ENCODE measurements at regions not wholly inside any gene's neighbourhood (a gene's known extent, or its start where the extent isn't known, plus 50 kb on each side); places are given as distances from the start of the nearest gene placed in this dataset.
A peak's percentile ranks its signal among the peaks of the same experiment; 100 is the strongest.
"Not testable (repeated sequence)": the region's sequence is repeated elsewhere in the genome, so short reads cannot be mapped to it uniquely, and the experiment has no call there.

DNA sequence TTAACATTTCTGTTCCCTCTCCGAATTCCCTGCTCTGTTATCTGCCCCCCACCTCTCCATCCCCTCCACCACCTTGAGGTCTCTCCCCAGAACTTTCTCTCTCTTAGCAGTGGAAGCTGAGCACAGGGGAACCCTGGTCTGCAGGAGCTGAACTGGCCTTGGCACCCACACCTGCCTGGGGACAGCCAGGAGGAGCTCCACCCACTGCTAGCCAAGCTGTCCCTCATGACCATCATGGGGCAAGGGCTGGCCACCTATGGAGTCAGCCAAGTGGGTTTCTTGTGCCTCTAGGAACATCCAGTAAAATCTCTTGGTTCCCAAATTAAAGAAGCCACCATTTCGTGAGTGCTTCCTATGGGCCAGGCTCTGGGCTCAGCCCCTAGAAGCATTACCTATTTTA lies 276.4 kb upstream of the TLE3 start:
- DNase-seq (ENCODE audit: low read depth in 1 of 2, low spot score in 1 of 2): no peak
- Histone ChIP-seq H3K27me3 (ENCODE audit: insufficient read depth, poor library complexity, severe bottlenecking) (no peaks in the 10 kb centered on the region), H3K27ac (replicated peaks) (no peak overlapping the region), H3K4me3 (replicated peaks; ENCODE audit: insufficient read depth, low read length) (no peak overlapping the region)
- TF ChIP-seq, protein P1, sequence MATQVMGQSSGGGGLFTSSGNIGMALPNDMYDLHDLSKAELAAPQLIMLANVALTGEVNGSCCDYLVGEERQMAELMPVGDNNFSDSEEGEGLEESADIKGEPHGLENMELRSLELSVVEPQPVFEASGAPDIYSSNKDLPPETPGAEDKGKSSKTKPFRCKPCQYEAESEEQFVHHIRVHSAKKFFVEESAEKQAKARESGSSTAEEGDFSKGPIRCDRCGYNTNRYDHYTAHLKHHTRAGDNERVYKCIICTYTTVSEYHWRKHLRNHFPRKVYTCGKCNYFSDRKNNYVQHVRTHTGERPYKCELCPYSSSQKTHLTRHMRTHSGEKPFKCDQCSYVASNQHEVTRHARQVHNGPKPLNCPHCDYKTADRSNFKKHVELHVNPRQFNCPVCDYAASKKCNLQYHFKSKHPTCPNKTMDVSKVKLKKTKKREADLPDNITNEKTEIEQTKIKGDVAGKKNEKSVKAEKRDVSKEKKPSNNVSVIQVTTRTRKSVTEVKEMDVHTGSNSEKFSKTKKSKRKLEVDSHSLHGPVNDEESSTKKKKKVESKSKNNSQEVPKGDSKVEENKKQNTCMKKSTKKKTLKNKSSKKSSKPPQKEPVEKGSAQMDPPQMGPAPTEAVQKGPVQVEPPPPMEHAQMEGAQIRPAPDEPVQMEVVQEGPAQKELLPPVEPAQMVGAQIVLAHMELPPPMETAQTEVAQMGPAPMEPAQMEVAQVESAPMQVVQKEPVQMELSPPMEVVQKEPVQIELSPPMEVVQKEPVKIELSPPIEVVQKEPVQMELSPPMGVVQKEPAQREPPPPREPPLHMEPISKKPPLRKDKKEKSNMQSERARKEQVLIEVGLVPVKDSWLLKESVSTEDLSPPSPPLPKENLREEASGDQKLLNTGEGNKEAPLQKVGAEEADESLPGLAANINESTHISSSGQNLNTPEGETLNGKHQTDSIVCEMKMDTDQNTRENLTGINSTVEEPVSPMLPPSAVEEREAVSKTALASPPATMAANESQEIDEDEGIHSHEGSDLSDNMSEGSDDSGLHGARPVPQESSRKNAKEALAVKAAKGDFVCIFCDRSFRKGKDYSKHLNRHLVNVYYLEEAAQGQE (IDR thresholded peaks at IDR 0.05; ENCODE audit: insufficient replicate concordance, low read depth): no peak
- TF ChIP-seq, protein P2, sequence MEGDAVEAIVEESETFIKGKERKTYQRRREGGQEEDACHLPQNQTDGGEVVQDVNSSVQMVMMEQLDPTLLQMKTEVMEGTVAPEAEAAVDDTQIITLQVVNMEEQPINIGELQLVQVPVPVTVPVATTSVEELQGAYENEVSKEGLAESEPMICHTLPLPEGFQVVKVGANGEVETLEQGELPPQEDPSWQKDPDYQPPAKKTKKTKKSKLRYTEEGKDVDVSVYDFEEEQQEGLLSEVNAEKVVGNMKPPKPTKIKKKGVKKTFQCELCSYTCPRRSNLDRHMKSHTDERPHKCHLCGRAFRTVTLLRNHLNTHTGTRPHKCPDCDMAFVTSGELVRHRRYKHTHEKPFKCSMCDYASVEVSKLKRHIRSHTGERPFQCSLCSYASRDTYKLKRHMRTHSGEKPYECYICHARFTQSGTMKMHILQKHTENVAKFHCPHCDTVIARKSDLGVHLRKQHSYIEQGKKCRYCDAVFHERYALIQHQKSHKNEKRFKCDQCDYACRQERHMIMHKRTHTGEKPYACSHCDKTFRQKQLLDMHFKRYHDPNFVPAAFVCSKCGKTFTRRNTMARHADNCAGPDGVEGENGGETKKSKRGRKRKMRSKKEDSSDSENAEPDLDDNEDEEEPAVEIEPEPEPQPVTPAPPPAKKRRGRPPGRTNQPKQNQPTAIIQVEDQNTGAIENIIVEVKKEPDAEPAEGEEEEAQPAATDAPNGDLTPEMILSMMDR (IDR thresholded peaks at IDR 0.05; ENCODE audit: insufficient read depth, low read length): no peak
- TF ChIP-seq POLR2AphosphoS5 (IDR thresholded peaks at IDR 0.05; ENCODE audit: low read depth): no peak
- no peak for TF ChIP-seq SPI1 (IDR thresholded peaks at IDR 0.05; ENCODE audit: borderline replicate concordance, low read depth)
- TF ChIP-seq GABPA (IDR thresholded peaks at IDR 0.05; ENCODE audit: low read depth): no peak

DNA sequence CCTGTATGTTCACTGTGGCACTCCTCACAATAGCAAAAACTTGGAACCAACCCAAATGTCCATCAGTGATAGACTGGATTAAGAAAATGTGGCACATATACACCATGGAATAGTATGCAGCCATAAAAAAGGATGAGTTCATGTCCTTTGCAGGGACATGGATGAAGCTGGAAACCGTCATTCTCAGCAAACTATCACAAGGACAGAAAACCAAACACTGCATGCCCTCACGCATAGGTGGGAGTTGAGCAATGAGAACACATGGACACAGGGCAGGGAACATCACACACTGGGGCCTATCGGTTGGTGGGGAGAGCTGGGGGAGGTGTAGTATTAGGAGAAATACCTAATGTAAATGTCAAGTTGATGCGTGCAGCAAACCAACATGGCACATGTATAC lies 275.7 kb upstream of the TLE3 start:
- not testable (repeated sequence) for H3K4me3 ChIP-seq (replicated peaks; ENCODE audit: insufficient read depth, low read length); DNase-seq (ENCODE audit: low read depth in 1 of 2, low spot score in 1 of 2); H3K27me3 ChIP-seq (ENCODE audit: insufficient read depth, poor library complexity, severe bottlenecking); H3K27ac ChIP-seq (replicated peaks)

DNA sequence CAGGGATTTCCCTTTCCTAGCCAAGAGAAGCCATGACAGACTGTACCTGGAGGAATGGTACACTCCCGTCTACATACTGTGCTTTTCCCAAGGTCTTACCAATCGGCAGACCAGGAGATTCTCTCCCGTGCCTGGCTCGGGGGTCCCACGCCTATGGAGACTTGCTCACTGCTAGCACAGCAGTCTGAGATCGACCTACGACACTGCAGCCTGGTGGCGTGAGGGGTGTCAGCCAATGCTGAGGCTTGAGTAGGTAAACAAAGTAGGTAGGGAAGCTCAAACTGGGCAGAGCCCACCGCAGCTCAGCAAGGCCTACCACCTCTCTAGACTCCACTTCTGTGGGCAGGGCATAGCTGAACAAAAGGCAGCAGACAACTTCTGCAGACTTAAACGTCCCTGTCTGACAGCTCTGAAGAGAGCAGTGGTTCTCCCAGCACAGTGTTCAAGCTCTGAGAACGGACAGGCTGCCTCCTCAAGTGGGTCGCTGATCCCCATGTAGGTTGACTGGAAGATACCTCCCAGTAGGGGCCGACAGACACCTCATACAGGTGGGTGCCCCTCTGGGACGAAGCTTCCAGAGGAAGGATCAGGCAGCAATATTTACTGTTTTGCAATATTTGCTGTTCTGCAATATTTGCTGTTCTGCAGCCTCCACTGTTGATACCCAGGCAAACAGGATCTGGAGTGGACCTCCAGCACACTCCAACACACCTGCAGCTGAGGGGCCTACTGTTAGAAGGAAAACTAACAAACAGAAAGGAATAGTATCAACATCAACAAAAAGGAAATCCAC lies 270.4 kb upstream of the TLE3 start:
- H3K4me3 ChIP-seq (replicated peaks; ENCODE audit: insufficient read depth, low read length); H3K27me3 ChIP-seq (ENCODE audit: insufficient read depth, poor library complexity, severe bottlenecking); DNase-seq (ENCODE audit: low read depth in 1 of 2, low spot score in 1 of 2); H3K27ac ChIP-seq (replicated peaks): not testable (repeated sequence)

DNA sequence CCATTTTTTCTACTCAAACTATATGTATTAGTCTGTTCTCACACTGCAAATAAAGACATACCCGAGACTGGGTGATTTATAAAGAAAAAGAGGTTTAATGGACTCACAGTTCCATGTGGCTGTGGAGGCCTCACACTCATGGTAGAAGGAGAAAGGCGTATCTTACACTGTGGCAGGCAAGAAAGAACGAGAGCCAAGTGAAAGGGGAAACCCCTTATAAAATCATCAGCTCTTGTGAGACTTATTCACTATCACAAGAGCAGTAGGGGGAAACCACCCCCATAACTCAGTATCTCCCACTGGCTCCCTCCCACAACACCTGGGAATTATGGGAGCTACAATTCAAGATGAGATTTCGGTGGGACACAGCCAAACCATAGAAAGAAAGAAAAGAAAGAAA lies 266.3 kb upstream of the TLE3 start:
- H3K27ac ChIP-seq (replicated peaks); DNase-seq (ENCODE audit: low read depth in 1 of 2, low spot score in 1 of 2); H3K4me3 ChIP-seq (replicated peaks; ENCODE audit: insufficient read depth, low read length); H3K27me3 ChIP-seq (ENCODE audit: insufficient read depth, poor library complexity, severe bottlenecking): not testable (repeated sequence)

DNA sequence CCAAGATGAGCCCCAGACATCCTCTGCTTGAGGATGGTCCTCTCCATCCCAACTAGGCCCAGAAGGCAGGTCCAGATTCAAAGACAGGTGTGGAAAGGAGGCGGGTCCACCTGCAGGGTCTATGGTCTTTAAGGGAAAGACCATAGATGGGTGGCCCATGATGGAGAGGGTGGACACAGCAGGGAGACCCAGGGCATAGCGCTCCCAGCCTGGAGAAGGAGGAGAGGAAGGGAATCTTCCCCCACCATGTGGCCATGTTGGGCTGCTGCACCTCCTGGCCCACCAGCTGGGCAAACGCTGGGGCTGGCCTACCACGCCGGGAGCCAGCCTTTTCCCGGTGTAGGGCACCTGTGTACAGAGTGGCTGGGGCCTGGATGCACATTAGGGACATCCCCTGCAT lies 265.2 kb upstream of the TLE3 start:
- TF ChIP-seq, protein P2 (IDR thresholded peaks at IDR 0.05; ENCODE audit: insufficient read depth, low read length): peak; percentile 29
- TF ChIP-seq SPI1 (IDR thresholded peaks at IDR 0.05; ENCODE audit: borderline replicate concordance, low read depth): no peak
- H3K27me3 ChIP-seq (ENCODE audit: insufficient read depth, poor library complexity, severe bottlenecking): no peaks in the 10 kb centered on the region
- H3K4me3 ChIP-seq (replicated peaks; ENCODE audit: insufficient read depth, low read length): no peak overlapping the region
- no peak overlapping the region for H3K27ac ChIP-seq (replicated peaks)
- DNase-seq (ENCODE audit: low read depth in 1 of 2, low spot score in 1 of 2): peak in 1 of 2 experiments; percentile 12

DNA sequence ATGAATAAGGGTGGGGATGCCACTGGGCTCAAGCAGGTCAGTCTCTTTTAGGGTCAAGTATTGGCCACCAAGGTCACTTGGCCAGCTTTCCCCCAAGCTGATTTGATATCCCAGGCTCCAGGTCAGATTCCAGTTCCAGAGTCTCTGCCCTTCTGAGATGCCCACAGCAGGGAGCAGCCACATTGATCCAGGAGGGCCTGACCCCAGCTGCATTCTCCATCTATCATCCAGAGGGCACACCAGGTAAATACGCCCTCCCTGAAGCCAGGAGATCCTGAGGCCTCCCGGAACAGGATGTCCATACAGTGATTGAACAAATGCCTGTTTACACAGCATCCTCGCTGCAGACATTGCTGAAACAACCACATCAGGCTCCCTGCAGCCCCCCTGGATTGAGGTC lies 264.6 kb upstream of the TLE3 start:
- H3K27me3 ChIP-seq (ENCODE audit: insufficient read depth, poor library complexity, severe bottlenecking): no peaks in the 10 kb centered on the region
- no peak overlapping the region for H3K27ac ChIP-seq (replicated peaks)
- no peak for DNase-seq (ENCODE audit: low read depth in 1 of 2, low spot score in 1 of 2)
- TF ChIP-seq POLR2AphosphoS5 (IDR thresholded peaks at IDR 0.05; ENCODE audit: low read depth): no peak
- TF ChIP-seq, protein P1 (IDR thresholded peaks at IDR 0.05; ENCODE audit: insufficient replicate concordance, low read depth): no peak
- TF ChIP-seq SPI1 (IDR thresholded peaks at IDR 0.05; ENCODE audit: borderline replicate concordance, low read depth): no peak
- no peak for TF ChIP-seq GABPA (IDR thresholded peaks at IDR 0.05; ENCODE audit: low read depth)
- TF ChIP-seq, protein P2 (IDR thresholded peaks at IDR 0.05; ENCODE audit: insufficient read depth, low read length): no peak
- H3K4me3 ChIP-seq (replicated peaks; ENCODE audit: insufficient read depth, low read length): no peak overlapping the region
